Adipocyte (in vitro differentiated cells): ENCODE measurements at regions not wholly inside any gene's neighbourhood (a gene's known extent, or its start where the extent isn't known, plus 50 kb on each side); places are given as distances from the start of the nearest gene placed in this dataset.
"Not testable (repeated sequence)": the region's sequence is repeated elsewhere in the genome, so short reads cannot be mapped to it uniquely, and the experiment has no call there.

Source experiments
- DNase-seq: peaks from one replicate; pipeline ENCODE4 v3.0.0-alpha.2; 2015; ENCODE audit warnings: low read depth
- H3K27me3 ChIP-seq: replicated peaks from 2 replicates; pipeline ENCODE4 v1.7.0; 2013; ENCODE audit warnings: mild to moderate bottlenecking, low read length, moderate library complexity; ENCODE audit not compliant: control insufficient read depth, insufficient read depth
- H3K36me3 ChIP-seq: 2 replicates; pipeline ENCODE4 v1.7.0; 2013; ENCODE audit warnings: low read length, mild to moderate bottlenecking, moderate library complexity; ENCODE audit not compliant: control insufficient read depth, insufficient read depth, severe bottlenecking
- H3K4me1 ChIP-seq: 2 replicates; pipeline ENCODE4 v1.7.0; 2013; ENCODE audit warnings: mild to moderate bottlenecking, low read length, moderate library complexity; ENCODE audit not compliant: control insufficient read depth, insufficient read depth
- H3K4me3 ChIP-seq: 2 replicates; pipeline ENCODE4 v1.7.0; 2013; ENCODE audit warnings: mild to moderate bottlenecking, low read length, moderate library complexity
- H3K9ac ChIP-seq: 2 replicates; pipeline ENCODE4 v1.7.0; 2013; ENCODE audit warnings: mild to moderate bottlenecking, low read length, moderate library complexity
- H3K9me3 ChIP-seq: 2 replicates; pipeline ENCODE4 v1.7.0; 2013; ENCODE audit warnings: mild to moderate bottlenecking, low read length, moderate library complexity; ENCODE audit not compliant: control insufficient read depth

- H3K27me3 ChIP-seq, H3K36me3 ChIP-seq, H3K9ac ChIP-seq, H3K9me3 ChIP-seq, H3K4me1 ChIP-seq, DNase-seq, H3K4me3 ChIP-seq: not testable (repeated sequence)
Observed at GRCh38 chr1:146399225-146399624, 170.4 kb upstream of the NOTCH2NLA start.

- not testable (repeated sequence) for H3K4me3 ChIP-seq, H3K9me3 ChIP-seq, H3K36me3 ChIP-seq, H3K4me1 ChIP-seq, H3K27me3 ChIP-seq, H3K9ac ChIP-seq, DNase-seq
Observed at GRCh38 chr1:146396801-146397200, 168.0 kb upstream of the NOTCH2NLA start.

DNA sequence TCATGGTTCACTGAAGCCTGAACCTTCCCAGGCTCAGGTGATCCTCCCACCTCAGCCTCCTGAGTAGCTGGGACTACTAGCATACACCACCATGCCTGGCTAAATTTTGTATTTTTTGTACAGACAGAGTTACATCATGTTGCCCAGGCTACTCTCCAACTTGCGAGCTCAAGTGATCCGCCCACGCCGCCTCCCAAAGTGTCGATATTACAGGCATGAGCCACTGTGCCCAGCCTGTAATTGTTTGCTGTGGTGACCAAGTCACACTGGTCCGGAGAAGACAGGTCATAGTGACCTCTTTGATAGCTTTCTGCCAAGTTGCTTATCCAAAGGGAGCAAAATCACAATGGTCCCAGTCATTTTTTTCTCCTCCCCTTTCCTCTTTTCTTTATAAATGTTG, 167.4 kb upstream of the NOTCH2NLA start:
- H3K9me3 ChIP-seq, DNase-seq, H3K9ac ChIP-seq, H3K4me1 ChIP-seq, H3K27me3 ChIP-seq, H3K4me3 ChIP-seq, H3K36me3 ChIP-seq: not testable (repeated sequence)

DNA sequence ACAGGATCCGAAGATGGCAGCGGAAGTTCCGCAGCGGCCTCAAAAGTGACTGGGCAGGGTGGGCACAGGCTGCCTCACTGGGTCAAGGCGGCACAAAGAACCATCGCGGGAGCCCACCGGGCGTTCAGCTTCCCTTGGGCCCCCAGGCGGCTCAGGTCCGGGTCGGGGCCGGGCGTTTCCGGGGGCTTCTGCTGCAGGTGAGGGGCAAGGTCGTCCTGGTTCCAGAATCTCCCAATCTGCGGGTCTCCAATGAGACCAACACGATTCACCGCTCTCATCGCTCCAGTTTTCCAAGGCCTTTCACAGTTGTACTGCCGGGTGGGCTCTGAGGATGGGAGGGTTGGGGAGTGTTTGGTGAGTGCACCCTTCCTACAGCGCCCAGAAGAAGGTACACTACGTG, 165.0 kb upstream of the NOTCH2NLA start:
- H3K27me3 ChIP-seq, H3K9me3 ChIP-seq, H3K9ac ChIP-seq, H3K4me3 ChIP-seq, H3K36me3 ChIP-seq, H3K4me1 ChIP-seq, DNase-seq: not testable (repeated sequence)

DNA sequence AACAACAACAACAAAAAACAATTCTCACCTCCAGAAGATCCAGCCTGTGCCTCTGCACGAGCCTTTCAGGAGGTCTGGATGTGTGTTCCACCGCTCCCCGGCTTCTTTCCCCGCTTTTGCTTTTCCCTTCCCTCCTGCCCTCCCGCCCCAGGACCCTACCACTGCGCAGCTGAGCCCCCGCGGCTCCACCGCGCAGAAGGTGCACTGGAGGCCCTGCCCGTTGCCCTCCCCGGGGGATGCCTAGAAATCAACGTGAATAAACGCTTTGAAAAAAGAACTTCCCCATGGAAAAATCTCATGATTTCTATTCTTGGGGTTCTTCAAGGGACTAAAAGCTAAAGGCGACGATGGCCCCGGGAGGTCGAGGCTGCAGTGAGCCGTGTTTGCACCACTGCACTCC, 164.3 kb upstream of the NOTCH2NLA start:
- not testable (repeated sequence) for H3K4me1 ChIP-seq, H3K36me3 ChIP-seq, H3K4me3 ChIP-seq, H3K9me3 ChIP-seq, H3K27me3 ChIP-seq, DNase-seq, H3K9ac ChIP-seq

- H3K9ac ChIP-seq, H3K9me3 ChIP-seq, H3K36me3 ChIP-seq, H3K4me3 ChIP-seq, DNase-seq, H3K27me3 ChIP-seq, H3K4me1 ChIP-seq: not testable (repeated sequence)
Observed at GRCh38 chr1:146389178-146389577, 160.4 kb upstream of the NOTCH2NLA start.

DNA sequence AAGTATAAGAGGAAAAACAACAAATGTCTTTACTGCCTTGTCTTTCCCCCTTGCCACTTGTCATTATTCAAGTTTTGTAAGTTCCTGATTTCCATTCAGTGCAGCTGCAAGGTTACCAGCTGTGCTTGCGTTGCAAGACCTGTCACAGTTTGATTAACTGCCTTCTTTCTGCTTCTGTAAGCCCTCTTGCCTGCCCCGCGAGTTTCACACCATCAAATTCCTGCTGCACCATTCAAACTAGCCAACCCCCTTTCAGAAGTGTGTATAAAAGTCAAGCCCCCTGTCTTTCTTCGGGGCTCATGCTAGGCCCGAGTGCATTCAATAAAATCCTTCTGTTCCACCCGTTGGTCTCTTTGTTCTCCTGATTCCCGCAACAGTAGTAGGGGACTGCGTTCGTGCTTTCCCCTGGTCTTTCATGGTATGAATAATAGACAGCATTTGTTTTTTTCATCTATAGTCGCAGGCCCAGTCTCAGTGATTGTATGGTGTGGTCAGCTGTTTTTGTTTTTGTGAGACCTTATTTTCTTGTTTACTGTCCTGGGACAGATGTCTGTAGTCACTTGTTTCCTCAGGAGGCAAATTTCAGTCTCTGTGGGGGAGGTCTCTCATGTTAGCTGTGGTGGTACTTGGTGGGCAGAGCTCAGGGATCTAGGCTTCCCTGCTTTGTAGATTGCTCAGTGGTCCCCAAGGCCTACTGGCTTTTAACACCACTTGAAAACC, 159.1 kb upstream of the NOTCH2NLA start:
- DNase-seq, H3K9me3 ChIP-seq, H3K4me1 ChIP-seq, H3K4me3 ChIP-seq, H3K9ac ChIP-seq, H3K36me3 ChIP-seq, H3K27me3 ChIP-seq: not testable (repeated sequence)

DNA sequence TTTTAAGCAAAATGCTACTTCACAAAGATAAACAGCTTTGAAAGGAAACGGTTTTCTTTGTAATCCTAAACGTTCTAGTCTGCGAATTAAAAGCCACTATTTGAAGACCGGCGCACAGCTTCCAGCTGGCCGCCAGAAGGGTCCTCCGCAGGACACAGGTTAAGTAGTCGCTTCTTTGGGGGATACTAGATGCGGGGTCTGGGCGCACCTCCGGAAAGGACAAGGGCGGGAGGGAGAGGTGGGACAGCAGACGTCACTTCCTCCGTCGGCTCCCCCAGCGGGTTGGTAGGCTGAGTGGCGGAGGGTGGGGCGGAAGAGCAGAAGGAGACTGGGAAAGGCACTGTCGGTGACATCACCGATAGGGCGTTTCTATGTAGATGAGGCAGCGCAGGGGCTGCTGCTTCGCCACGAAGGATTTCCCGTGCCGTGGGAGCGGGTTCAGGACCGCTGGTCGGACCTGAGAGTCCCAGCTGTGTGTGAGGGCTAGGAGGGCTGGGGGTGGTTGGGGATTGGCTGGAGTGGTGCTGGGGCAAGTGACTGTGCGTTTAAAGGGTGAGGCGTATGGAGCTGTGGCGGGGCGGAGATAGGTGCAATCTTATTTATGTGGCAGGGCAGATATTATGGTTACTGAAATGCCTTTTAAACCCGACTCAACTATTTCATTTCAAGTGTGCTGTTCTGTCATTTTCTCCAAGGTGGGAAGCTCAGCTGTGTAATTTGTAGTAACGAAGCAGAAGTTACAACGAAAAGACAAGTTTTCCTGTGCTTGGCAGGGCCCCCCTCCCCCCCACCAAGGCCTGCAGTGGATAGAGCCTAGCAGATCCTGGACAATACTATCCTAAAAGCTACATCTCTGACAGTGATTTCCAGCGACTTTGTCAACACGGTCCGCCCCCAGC, 158.3 kb upstream of the NOTCH2NLA start:
- not testable (repeated sequence) for H3K36me3 ChIP-seq, H3K4me1 ChIP-seq, H3K27me3 ChIP-seq, H3K9me3 ChIP-seq
- DNase-seq = peak; percentile 71
- H3K9ac ChIP-seq = peak overlapping the region; percentile 81
- peak overlapping the region; percentile 78 for H3K4me3 ChIP-seq

- DNase-seq, H3K9me3 ChIP-seq, H3K9ac ChIP-seq, H3K36me3 ChIP-seq, H3K4me3 ChIP-seq, H3K4me1 ChIP-seq, H3K27me3 ChIP-seq: not testable (repeated sequence)
Observed at GRCh38 chr1:146381196-146381595, 152.4 kb upstream of the NOTCH2NLA start.

DNA sequence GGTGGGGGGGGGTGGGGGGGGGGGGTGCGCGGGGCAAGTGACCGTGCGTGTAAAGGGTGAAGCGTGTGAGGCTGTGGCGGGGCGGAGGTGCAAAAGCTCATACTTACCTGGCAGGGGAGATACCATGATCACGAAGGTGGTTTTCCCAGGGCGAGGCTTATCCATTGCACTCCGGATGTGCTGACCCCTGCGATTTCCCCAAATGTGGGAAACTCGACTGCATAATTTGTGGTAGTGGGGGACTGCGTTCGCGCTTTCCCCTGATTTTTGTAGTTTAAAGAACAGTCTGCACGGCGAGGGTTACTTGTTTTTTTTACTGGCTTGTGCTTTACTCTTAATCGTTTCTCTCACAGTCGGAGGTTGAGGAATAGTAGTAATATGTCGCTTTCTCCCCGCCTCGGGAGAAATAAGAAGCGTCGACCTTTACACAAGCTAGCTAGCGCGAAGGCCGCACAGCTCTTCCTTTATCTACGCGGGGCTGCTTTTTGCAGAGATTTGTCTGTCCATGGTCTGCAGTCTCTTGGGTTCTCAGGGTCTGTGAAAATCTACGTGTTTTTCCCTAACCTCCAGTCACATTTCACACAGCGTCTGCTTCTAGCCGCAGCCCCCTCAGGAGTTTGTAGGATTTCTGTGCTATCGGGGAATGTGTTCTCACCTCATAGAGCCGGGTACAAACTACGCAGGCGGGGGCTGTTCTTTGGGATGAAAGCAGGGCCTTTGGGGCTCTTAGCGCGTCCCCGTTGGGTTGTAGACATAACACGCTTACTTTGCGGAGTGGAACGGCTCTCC, 148.1 kb upstream of the NOTCH2NLA start:
- H3K4me1 ChIP-seq, H3K9me3 ChIP-seq, H3K27me3 ChIP-seq, H3K36me3 ChIP-seq: not testable (repeated sequence)
- H3K9ac ChIP-seq = peak overlapping the region; percentile 63
- peak overlapping the region; percentile 63 for H3K4me3 ChIP-seq
- peak; percentile 93 for DNase-seq

GRCh38 chr1:146376309-146376707, 147.5 kb upstream of the NOTCH2NLA start:
- H3K36me3 ChIP-seq, H3K9me3 ChIP-seq, H3K27me3 ChIP-seq, H3K4me1 ChIP-seq: not testable (repeated sequence)
- peak overlapping the region; percentile 68 for H3K4me3 ChIP-seq
- peak; percentile 81 for DNase-seq
- peak overlapping the region; percentile 68 for H3K9ac ChIP-seq
